Stimulated activated CD8-positive, alpha-beta memory T cell treated with anti-CD3 and anti-CD28 coated beads, Interleukin-7, amount 100 ng/mL, for 4 hours (primary cell): ENCODE measurements at regions not wholly inside any gene's neighbourhood (a gene's known extent, or its start where the extent isn't known, plus 50 kb on each side); places are given as distances from the start of the nearest gene placed in this dataset.
"Not testable (repeated sequence)": the region's sequence is repeated elsewhere in the genome, so short reads cannot be mapped to it uniquely, and the experiment has no call there.

ENCODE experiments used
- DNase-seq, 2 donors: peaks; one replicate each; pipeline ENCODE4 v3.0.0-alpha.2; 2020; ENCODE audit warnings: low read depth in 2 of 2

DNA sequence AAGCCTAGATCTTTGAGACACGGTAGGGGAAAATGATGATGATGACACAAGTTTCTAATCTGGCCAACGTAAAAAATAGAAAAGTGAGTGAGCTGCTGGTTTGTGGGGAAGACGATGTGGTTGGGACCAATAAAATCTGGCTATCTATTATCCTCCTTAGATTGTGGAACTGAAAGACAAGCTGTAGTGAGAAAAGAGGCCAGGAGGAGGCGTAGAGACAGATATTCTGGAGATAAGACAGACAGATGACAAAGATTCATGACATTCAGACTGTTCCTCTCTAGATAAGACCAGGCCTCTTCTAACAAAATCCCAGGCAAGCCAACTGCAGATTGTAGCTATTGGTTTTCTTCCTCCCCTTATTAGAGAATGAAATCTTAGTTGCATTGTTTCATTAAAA lies 376.3 kb upstream of the UBE2E3 start:
- no peak for DNase-seq

DNA sequence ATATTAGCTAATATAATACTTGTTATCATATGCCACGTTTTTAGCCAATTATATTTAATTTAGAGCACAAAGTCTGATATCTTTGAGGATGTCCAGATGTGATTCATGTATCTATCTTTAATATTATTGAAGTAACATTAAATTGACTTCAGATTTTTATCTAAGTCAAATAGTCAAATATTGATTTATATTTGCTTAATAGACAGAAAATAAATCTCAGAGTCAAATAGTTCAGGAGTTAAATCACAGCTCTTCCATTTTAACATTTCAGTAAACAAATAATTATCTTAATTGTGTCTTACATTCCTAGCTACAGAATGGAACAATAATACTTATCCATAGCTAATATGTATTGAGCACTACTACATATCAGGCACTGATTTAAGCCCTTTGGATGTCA lies 379.4 kb upstream of the UBE2E3 start:
- no peak for DNase-seq

DNA sequence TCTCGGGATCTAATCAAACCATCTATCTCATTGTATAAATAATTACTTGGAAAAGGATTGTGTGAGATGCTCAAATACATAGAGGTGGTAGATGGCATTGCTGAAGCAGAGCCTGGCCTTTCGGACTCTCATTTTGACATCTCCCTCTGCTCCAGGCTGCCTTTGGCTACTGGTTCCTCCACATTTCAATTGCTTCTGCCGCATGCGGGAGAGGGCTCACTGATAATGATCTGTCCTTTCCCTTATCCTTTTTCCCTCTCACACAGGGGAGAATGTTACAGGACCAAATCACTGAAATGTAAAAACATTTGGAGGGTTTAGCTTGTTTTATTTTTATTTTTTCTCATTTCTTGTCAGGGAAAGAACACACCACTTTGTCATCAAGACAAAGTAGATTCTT lies 380.6 kb upstream of the UBE2E3 start:
- DNase-seq, result no peak

DNA sequence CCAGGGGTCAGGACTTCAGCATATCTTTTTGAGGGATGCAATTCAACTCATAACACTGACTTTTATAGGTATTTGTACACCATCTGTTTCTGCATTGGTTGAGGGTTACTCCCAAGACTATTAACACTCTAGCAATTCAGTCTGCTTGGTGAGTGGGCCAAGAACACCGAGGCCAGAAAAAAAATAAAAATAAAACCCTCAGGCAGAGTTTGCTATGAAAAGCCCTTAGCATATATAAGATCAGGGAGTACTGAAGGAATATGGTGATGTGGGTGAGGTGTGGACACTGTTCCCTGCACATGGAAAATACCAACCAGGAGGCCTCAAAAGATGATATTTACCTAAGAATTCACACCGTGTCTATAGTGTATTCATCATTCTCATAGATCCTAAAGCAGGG lies 383.2 kb upstream of the UBE2E3 start:
- no peak for DNase-seq

DNA sequence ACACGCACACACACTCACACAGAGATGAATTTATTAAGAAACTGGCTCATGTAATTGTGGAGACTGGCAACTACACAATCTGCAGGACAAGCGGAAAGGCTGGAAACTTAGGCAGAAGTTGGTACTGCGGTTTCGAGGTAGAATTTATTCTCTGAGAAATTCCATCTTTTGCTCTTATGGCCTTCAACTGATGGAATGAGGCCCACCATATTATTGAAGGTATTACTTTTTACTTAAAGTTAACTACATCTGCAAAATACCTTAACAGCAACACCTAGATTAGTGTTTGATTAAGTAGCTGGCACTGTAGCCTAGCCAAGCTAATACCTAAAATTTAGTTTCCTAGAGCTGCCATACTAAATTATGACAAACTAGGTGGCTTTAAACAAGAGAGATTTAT lies 384.0 kb upstream of the UBE2E3 start:
- DNase-seq, result no peak

DNA sequence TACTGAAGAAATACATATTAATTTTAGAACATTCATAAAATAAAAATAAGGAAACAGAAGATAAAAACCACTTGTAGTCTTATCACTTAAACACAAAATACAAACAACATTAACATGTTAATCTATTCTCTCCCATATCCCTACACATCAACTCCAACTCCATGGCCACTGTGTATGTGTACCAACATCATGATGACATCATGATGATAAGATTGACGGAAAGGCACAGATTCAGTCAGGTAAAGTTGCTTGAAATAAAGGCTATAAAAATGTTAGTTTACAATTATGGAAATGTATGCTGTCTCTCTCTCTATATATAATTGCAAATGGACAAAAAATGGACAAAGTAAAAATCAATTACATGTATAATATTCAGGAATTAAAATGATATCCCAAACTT lies 388.5 kb upstream of the UBE2E3 start:
- no peak for DNase-seq

GRCh38 chr2:180591093-180591781 lies 389.2 kb upstream of the UBE2E3 start:
- DNase-seq, result not testable (repeated sequence)

DNA sequence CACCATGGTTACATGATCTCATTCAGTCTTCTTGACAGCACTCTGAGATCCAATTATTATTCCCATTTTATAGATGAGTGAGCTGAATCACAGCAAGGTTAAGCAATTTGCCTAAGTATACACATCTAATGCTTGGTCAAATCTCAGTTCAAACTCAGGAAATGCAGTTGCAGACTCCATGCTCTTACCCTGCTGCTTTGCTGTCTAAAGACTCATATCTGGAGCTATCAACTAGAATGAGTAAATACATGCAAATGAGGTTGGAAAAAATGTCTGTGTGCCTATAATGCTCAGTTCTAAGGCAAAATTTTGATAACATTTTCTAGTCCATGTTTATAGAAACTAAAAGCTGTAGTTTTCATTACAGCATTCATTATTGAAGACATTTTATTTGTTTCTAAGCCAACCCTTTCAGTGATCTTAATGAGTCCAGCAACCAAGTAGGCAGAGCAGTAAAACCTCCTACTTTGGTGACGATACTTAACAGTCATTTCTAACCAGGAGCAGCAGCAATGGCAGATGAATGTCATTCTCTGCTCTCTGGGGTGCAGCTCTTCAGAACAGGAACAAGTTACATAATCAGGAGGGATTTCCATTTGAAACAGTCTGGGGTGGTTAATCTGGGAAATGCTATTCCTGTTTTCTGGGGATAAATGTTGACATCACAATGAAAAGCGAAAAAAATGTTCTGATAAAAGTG lies 396.8 kb upstream of the UBE2E3 start:
- no peak for DNase-seq

DNA sequence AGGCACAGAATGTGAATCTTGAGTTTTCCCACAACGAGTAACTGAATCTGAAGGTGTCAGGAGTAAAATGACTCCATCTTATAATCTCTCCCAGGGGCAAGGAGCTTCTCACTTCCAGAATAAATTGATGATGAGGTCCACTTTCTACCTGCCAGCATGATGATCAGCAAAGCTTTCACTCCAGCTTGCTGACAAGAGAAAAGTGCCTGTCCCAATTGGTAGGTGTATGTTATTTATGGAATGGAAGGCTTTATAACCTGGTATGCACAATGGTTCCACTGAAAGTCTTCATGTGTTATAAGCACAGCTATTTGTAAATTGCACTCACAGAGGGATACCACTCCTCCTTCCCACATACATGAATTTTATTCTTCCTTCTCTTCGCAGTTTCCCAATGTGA lies 401.0 kb upstream of the UBE2E3 start:
- DNase-seq, result no peak

DNA sequence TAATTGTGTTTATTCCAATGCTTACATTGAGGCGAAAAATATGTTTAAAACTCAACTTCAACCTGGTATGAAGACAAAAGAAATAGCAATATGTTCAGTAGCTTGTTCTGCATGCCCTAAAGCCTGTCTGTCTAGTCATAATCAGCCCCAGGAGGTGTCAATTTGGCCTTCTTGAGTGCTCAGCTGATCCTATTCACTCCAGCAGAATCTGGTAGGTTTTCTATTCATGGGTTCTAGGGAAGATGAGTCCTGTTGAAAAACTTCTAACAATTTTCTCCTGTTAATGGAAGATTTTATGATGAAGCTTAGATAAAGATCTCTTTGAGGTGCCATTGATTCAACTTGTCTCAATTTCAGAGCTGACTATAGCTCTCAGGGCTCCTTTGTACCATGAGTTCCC lies 402.0 kb upstream of the UBE2E3 start:
- no peak for DNase-seq

DNA sequence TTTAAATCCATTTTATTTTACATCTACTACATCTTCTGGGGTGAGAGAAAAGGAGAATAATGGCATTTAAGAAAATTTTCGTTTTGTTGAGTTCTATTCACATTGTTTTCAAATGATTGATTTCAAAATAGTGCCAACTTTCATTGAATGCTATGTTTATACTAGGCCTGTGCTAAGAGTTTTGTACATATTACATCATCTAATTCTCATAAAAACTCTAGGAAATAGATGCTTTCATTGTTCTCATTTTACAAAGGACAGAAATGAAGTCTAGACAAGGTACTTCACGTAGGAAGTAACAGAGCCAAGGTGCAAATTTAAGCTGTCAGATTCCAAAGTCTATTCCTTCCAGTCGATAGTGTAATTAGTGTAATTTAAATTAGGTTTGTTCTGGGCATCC lies 402.8 kb upstream of the UBE2E3 start:
- DNase-seq, result no peak

- no peak for DNase-seq
Measured at GRCh38 chr2:180573951-180574350, 406.5 kb upstream of the UBE2E3 start.

DNA sequence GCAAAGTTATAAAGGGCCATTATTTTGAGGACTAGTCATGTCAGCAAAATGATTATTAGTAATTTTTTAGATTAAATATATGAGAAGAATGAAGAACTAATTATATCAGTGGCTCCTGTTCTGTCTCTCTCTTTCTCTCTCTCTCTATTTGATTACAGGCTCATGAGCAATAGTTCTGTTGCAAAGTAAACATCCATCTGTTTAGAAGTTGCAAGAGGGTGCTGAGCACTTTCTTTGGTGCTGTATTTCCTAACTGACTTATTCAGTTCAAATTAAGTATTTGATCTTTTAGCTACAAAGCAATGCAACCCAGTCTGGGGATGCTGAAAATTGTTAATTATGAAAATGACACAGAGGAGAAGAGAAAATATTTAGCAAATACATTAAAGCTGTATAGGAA lies 408.1 kb upstream of the UBE2E3 start:
- no peak for DNase-seq

GRCh38 chr2:180571559-180571958 lies 408.8 kb upstream of the UBE2E3 start:
- DNase-seq, result no peak

- no peak for DNase-seq
Measured at GRCh38 chr2:180570864-180571263, 409.5 kb upstream of the UBE2E3 start.

DNA sequence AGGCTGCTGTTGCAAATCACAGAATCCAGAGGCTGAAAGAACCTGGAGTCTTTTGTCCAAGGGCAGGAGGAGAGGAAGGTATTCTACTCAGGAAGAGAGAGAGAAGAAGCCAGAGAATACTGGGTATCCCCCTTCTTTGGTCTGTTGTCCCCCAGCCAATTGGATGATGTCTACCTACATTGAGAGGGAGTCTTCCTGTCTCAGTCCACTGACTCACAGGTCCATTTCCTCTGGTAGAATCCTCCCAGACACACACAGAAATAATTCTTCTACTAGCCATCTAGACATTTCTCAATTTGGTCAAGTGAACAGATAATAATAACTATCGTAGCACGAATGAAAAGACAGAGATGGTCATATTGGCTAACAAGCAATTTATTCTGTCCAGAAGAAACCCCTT lies 416.4 kb upstream of the UBE2E3 start:
- DNase-seq, result no peak

- DNase-seq, result no peak
Measured at GRCh38 chr2:180562378-180562777, 418.0 kb upstream of the UBE2E3 start.

DNA sequence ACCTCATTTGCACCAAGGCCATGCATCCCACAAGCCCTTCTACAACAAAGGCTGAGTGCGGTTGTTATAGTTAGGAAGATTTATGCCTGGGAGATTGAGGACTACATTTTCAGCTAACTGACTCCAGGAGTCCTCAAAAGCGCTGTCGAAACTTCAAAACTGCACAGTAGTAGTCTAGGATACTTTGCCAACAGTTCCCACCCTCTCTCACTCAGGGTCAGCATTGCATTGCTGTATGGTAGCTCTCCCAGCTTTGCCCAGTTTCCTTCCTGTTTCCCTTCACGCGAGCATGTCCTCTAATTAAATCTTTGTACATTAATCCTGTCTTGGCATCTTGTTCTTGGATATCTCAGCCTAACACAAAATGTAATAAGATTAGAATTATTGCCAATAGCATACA lies 420.6 kb upstream of the UBE2E3 start:
- DNase-seq, result no peak

- no peak for DNase-seq
Measured at GRCh38 chr2:180559038-180559437, 421.4 kb upstream of the UBE2E3 start.

- DNase-seq, result no peak
Measured at GRCh38 chr2:180555391-180555965, 424.9 kb upstream of the UBE2E3 start.

GRCh38 chr2:180554330-180554729 lies 426.1 kb upstream of the UBE2E3 start:
- DNase-seq, result no peak

GRCh38 chr2:180553094-180553715 lies 427.2 kb upstream of the UBE2E3 start:
- no peak for DNase-seq

- DNase-seq, result no peak
Measured at GRCh38 chr2:180542511-180542910, 437.9 kb upstream of the UBE2E3 start.
